Heart left ventricle (tissue), 13 donors: ENCODE measurements at regions not wholly inside any gene's neighbourhood (a gene's known extent, or its start where the extent isn't known, plus 50 kb on each side); places are given as distances from the start of the nearest gene placed in this dataset.

Experiments used
- POLR2A ChIP-seq, 2 donors: fragments of 450-650 bp; IDR thresholded peaks; one replicate each; pipeline ENCODE4 v1.6.1; 2017; ENCODE audit warnings: antibody characterized with exemption in 2 of 2, mild to moderate bottlenecking in 2 of 2, moderate library complexity in 2 of 2
- TF ChIP-seq, protein P1 (sequence below), 12 donors: fragments of 200-600 bp; sonication (generic) in 4 of 12; IDR thresholded peaks; one replicate each; pipeline versions ENCODE4 v1.5.0 to v1.8.0; 2018 to 2022; ENCODE audit warnings: antibody characterized with exemption in 12 of 12, mild to moderate bottlenecking in 5 of 12
- donor health status: ischemic (EF 13 %, LVEDD 7.1; RV severe dilation, severe dysfunction).
- donor health status: DM: no; HTN: yes; CAD: no.
- donor health status: DM: no; HTN: no; CAD: no.
- donor health status: ischemic (EF 25% LVEDD 6.9; RV normal size, moderate dysfunction).
- donor health status: ischemic (EF 25% LVEDD 5.7; RV mildly dilated, moderate dysfunction).
- donor health status: ischemic (EF 35%, LVEDD 5.7; RV mildly dilated, moderate dysfunction).
- donor health status: nonischemic (EF 11% LVEDD 7.7; RV severe dilation, severe dysfunction).
- donor health status: DM: yes; HTN: yes; CAD: no.
- donor health status: PGD.
- donor health status: ischemic (EF 29% LVEDD 5.4; RV normal size, mild dysfunction).
- donor health status: nonischemic (EF 23%, LVEDD 6.1; RV moderate dilation, normal function).

DNA sequence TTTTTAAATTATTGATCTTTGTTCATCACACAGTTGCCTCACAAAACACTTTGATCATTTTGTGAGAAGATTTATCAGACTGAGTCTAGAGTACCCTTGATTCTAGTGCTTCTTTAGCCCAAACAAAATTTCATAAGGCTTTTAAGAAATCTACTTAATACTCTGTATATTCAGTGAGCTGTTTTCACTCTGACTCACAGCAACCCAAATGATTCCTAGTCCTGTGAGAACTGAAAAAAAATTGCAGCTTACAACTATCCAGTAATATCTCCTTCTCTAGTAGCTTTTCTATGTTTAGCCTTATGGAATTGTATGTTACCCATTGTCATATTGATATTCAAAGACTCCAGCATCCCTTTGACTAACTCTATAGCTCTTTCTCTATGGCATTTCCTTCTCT lies 915.6 kb downstream of the AMY1C start:
- TF ChIP-seq, protein P1, sequence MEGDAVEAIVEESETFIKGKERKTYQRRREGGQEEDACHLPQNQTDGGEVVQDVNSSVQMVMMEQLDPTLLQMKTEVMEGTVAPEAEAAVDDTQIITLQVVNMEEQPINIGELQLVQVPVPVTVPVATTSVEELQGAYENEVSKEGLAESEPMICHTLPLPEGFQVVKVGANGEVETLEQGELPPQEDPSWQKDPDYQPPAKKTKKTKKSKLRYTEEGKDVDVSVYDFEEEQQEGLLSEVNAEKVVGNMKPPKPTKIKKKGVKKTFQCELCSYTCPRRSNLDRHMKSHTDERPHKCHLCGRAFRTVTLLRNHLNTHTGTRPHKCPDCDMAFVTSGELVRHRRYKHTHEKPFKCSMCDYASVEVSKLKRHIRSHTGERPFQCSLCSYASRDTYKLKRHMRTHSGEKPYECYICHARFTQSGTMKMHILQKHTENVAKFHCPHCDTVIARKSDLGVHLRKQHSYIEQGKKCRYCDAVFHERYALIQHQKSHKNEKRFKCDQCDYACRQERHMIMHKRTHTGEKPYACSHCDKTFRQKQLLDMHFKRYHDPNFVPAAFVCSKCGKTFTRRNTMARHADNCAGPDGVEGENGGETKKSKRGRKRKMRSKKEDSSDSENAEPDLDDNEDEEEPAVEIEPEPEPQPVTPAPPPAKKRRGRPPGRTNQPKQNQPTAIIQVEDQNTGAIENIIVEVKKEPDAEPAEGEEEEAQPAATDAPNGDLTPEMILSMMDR (IDR thresholded peaks at IDR 0.05): no peak
- no peak for TF ChIP-seq POLR2A (IDR thresholded peaks at IDR 0.05)
